Stomach smooth muscle (tissue), 2 donors: ENCODE measurements at regions not wholly inside any gene's neighbourhood (a gene's known extent, or its start where the extent isn't known, plus 50 kb on each side); places are given as distances from the start of the nearest gene placed in this dataset.

Experiments
- H3K27ac ChIP-seq: one replicate; pipeline ENCODE4 v1.7.0; 2013; ENCODE audit warnings: mild to moderate bottlenecking, low read length, inconsistent platforms
- H3K27me3 ChIP-seq, 2 donors: one replicate each; pipeline ENCODE4 v1.7.0; 2013; ENCODE audit warnings: low read length in 2 of 2; ENCODE audit not compliant: insufficient read depth in 2 of 2, control insufficient read depth in 1 of 2
- H3K36me3 ChIP-seq, 2 donors: one replicate each; pipeline ENCODE4 v1.7.0; 2013; ENCODE audit warnings: low read length in 2 of 2; ENCODE audit not compliant: control insufficient read depth in 2 of 2, insufficient read depth in 2 of 2
- H3K4me1 ChIP-seq: one replicate; pipeline ENCODE4 v1.7.0; 2013; ENCODE audit warnings: low read length; ENCODE audit not compliant: control insufficient read depth, insufficient read depth
- H3K4me3 ChIP-seq, 2 donors: one replicate each; pipeline ENCODE4 v1.7.0; 2013; ENCODE audit warnings: low read length in 2 of 2
- H3K9ac ChIP-seq, 2 donors: one replicate each; pipeline ENCODE4 v1.7.0; 2013; ENCODE audit warnings: low read length in 2 of 2, mild to moderate bottlenecking in 1 of 2
- H3K9me3 ChIP-seq, 2 donors: one replicate each; pipeline ENCODE4 v1.7.0; 2013; ENCODE audit warnings: low read length in 2 of 2; ENCODE audit not compliant: control insufficient read depth in 2 of 2
- donor health status: healthy.
- donor health status: Pancreatic carcinoma.

- Histone ChIP-seq H3K36me3 (no peaks in the 10 kb centered on the region), H3K27ac (no peak overlapping the region), H3K27me3 (peaks cover 0 to 2% of the 10 kb centered on the region in 2 donors), H3K9me3 (no peaks in the 10 kb centered on the region), H3K4me3 (no peak overlapping the region), H3K9ac (no peak overlapping the region), H3K4me1 (no peaks in the 10 kb centered on the region)
Measured at GRCh38 chr13:109599901-109600657, 186.3 kb downstream of the IRS2 start.

- Histone ChIP-seq H3K36me3 (no peaks in the 10 kb centered on the region), H3K9ac (no peak overlapping the region), H3K27ac (no peak overlapping the region), H3K27me3 (no peaks in the 10 kb centered on the region), H3K4me1 (no peaks in the 10 kb centered on the region), H3K4me3 (no peak overlapping the region), H3K9me3 (no peaks in the 10 kb centered on the region)
Measured at GRCh38 chr13:109595471-109595870, 190.9 kb downstream of the IRS2 start.

DNA sequence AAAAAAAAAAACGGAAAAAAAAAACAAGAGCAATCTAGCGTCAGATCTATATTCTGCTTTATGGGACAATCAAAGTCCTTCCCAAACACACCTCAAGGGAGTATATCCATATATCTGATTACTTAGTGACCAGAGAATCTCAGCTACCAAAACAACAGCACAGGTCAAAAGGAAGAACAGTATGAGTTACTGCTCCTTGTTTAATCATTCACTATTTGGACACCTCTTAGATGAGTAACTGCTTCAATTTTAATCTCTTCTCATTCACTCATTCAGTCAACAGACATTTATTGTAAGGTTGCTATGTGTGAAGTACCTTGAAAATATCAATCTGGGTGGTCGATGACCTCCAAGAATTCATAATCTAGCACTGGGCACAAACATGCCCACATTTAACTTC lies 193.2 kb downstream of the IRS2 start:
- Histone ChIP-seq H3K27ac (no peak overlapping the region), H3K4me1 (no peaks in the 10 kb centered on the region), H3K9ac (no peak overlapping the region), H3K9me3 (no peaks in the 10 kb centered on the region), H3K36me3 (no peaks in the 10 kb centered on the region), H3K4me3 (no peak overlapping the region), H3K27me3 (peaks cover 0 to 2% of the 10 kb centered on the region in 2 donors)

GRCh38 chr13:109592770-109593169 lies 193.6 kb downstream of the IRS2 start:
- H3K27ac ChIP-seq: no peak overlapping the region

DNA sequence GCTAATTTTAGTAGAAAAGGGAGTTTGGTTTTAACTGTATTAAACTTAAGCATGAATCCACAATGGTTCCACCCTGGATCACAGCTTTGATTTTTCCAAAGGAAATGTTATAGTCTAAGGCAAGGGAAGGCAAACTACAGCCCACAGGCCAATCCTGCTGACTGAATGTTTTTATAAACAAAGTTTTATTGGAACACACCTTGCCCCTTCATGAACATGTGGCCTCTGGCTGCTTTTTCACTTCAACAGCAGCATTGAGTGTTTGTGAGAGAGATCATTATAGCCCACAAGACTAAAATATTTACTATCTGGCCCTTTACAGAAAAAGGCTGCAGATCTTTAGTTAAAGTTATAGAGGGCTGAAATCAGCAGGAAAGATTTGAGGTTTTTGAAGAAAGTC lies 198.7 kb downstream of the IRS2 start:
- Histone ChIP-seq H3K4me1 (no peaks in the 10 kb centered on the region), H3K36me3 (no peaks in the 10 kb centered on the region), H3K4me3 (no peak overlapping the region), H3K9ac (no peak overlapping the region), H3K27me3 (peaks cover 0 to 2% of the 10 kb centered on the region in 2 donors), H3K27ac (no peak overlapping the region), H3K9me3 (no peaks in the 10 kb centered on the region)

More at GRCh38 chr13:109592770-109593169, 193.6 kb downstream of the IRS2 start:
- Histone ChIP-seq H3K27me3 (peaks cover 0 to 2% of the 10 kb centered on the region in 2 donors), H3K36me3 (no peaks in the 10 kb centered on the region), H3K4me3 (no peak overlapping the region), H3K9ac (no peak overlapping the region), H3K9me3 (no peaks in the 10 kb centered on the region), H3K4me1 (no peaks in the 10 kb centered on the region)

DNA sequence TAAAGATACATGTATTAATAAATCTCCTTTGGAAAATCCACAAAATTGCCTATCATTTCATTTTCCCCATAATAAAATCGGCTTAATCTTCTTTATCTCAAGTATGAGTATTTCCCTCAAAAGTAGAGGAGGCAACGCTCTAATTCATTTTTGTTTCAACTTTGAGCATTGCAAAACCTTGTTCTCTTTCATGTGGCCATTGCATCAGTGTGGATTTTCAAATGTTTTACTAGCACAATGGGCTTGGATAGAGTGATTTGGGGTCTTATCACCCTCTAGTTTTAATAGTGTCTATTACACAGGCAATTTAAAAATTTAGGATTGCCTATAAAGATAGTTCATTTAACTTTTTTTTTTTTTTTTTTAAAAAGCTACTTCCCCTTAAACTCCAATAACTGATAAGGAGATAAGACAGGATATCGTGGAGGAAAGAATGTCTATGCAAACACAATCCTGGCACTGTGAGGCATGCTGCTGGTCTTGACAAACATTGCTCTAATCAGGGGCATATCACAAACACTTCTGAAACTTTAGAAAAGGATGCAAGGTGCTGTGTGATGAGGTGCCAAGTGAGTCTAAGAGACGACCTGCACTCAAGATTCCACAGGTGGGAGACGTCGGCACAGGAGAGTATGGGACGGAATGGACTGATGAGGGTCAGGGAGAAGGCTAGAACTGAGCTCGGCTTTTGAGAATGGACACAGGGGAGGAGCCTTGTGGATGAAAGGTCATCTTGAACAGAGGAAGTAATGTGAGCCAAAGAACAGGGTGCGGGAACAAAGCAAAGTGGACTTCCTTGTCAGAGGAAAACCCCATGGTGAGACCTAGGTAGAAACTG lies 199.7 kb downstream of the IRS2 start:
- H3K36me3 ChIP-seq: no peaks in the 10 kb centered on the region

DNA sequence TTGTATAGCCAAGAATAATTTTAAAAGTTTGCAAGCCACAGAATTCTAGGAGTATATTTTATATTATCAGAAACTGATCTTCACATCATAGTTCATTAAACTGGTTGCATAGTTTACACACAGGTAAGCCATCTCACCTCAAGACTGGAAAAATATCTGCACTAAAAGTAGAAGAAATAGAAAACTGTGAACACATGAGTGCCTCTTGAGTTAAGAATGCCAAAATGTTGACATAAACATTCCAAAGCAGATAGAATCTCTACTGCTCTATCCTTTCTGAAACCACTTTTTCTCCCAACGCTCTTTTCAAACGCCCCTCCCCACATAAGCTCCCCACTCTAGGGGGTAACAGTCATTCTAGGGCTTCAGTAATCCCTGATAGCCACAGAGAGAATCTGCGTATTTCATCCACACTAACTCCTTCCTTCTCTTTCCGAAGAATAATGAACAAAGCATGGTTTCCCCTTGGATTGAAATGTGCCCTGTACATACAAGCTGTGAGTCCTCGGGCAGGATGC lies 201.5 kb downstream of the IRS2 start:
- H3K36me3 ChIP-seq: no peaks in the 10 kb centered on the region
- H3K9me3 ChIP-seq: no peaks in the 10 kb centered on the region
- H3K27me3 ChIP-seq: peaks cover 0 to 2% of the 10 kb centered on the region in 2 donors
- no peak overlapping the region for H3K9ac ChIP-seq
- no peak overlapping the region for H3K27ac ChIP-seq
- no peak overlapping the region for H3K4me3 ChIP-seq
- H3K4me1 ChIP-seq: no peaks in the 10 kb centered on the region

More for the DNA sequence above, 199.7 kb downstream of the IRS2 start:
- Histone ChIP-seq H3K4me1 (no peaks in the 10 kb centered on the region), H3K27ac (no peak overlapping the region), H3K9ac (no peak overlapping the region), H3K9me3 (no peaks in the 10 kb centered on the region), H3K27me3 (peaks cover 0 to 2% of the 10 kb centered on the region in 2 donors), H3K4me3 (no peak overlapping the region)

DNA sequence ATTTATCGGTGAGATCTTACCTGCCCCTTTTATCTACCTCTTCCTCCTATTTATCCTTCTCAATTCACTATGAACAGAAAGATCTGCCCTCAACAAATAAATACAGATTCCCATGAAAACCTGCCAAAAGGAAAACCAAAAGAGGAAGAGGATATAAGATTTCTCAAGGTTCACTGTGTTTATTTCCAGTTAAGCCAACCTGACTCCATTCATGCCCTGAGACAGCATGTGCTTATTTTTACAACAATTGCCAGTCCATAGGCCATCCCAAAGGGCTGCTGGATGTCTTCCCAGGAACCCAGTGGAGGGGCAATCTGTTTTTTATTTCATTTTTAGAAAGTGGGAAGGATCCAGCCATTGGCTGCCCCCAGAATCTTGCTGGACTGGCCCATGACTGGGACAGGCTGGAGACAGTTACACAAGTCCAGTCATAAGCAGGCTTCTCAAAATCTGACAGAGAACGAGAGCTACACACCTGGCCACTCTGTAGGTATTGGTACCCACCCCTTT lies 209.1 kb downstream of the IRS2 start:
- Histone ChIP-seq H3K36me3 (no peaks in the 10 kb centered on the region), H3K27ac (no peak overlapping the region), H3K27me3 (no peaks in the 10 kb centered on the region), H3K4me3 (no peak overlapping the region), H3K9ac (no peak overlapping the region), H3K4me1 (no peaks in the 10 kb centered on the region), H3K9me3 (no peaks in the 10 kb centered on the region)

GRCh38 chr13:109576331-109576813 lies 210.0 kb downstream of the IRS2 start:
- Histone ChIP-seq H3K9ac (no peak overlapping the region), H3K27ac (no peak overlapping the region), H3K36me3 (no peaks in the 10 kb centered on the region), H3K4me3 (no peak overlapping the region), H3K9me3 (no peaks in the 10 kb centered on the region), H3K27me3 (no peaks in the 10 kb centered on the region), H3K4me1 (no peaks in the 10 kb centered on the region)

DNA sequence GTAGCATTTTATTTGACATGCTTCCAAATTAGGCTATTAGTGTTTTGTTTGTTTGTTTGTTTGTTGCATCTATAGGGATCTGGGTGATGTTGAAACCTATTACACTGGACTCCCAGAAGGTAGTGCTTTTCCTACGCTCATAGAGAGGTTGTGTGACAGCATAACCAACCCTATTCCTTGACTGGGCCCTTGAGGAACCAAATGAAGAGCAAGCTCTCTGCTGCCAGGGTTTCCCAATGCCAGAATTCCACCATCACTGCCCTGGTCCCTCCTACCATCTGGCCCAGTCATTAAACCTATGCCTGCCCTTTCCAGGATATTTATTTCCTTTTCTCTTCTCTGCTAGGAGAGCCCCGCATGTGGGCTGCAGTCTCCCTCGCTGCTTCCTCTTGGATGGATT lies 210.6 kb downstream of the IRS2 start:
- Histone ChIP-seq H3K9ac (no peak overlapping the region), H3K27ac (no peak overlapping the region), H3K27me3 (no peaks in the 10 kb centered on the region), H3K36me3 (no peaks in the 10 kb centered on the region), H3K9me3 (no peaks in the 10 kb centered on the region), H3K4me1 (no peaks in the 10 kb centered on the region), H3K4me3 (no peak overlapping the region)
